HL-60/S4 (cell line): ENCODE measurements at regions not wholly inside any gene's neighbourhood (a gene's known extent, or its start where the extent isn't known, plus 50 kb on each side); places are given as distances from the start of the nearest gene placed in this dataset.

Experiments
- in situ Hi-C: fragments of 300-500 bp; cut with MboI; formaldehyde crosslinking; loops from 2 replicates; pipeline ENCODE4 v1.14.3; 2022; ENCODE audit warnings: low sequenced_read_pairs

- in situ Hi-C loops, result no loop called here
These were observed 86.4 kb downstream of the ADRB2 start for GRCh38 chr5:148912714-148913398.

GRCh38 chr5:148913493-148913892 lies 87.1 kb downstream of the ADRB2 start:
- in situ Hi-C loops, result no loop called here

GRCh38 chr5:148913985-148914431 lies 87.6 kb downstream of the ADRB2 start:
- in situ Hi-C loops, result no loop called here

- in situ Hi-C loops, result no loop called here
These were observed 88.9 kb downstream of the ADRB2 start for GRCh38 chr5:148915224-148915817.

GRCh38 chr5:148920646-148921288 lies 94.4 kb downstream of the ADRB2 start:
- in situ Hi-C loops, result no loop called here

- in situ Hi-C loops, result no loop called here
These were observed 94.9 kb downstream of the ADRB2 start for GRCh38 chr5:148921350-148921749.

- in situ Hi-C loops, result no loop called here
These were observed 96.2 kb downstream of the ADRB2 start for GRCh38 chr5:148922606-148923005.

- in situ Hi-C loops, result no loop called here
These were observed 96.6 kb downstream of the ADRB2 start for GRCh38 chr5:148923023-148923422.

- in situ Hi-C loops, result no loop called here
These were observed 98.4 kb downstream of the ADRB2 start for GRCh38 chr5:148924817-148925216.

GRCh38 chr5:148926207-148926606 lies 99.8 kb downstream of the ADRB2 start:
- in situ Hi-C loops, result no loop called here

- in situ Hi-C loops, result no loop called here
These were observed 101.0 kb downstream of the ADRB2 start for GRCh38 chr5:148927307-148927946.

GRCh38 chr5:148928141-148928540 lies 101.7 kb downstream of the ADRB2 start:
- in situ Hi-C loops, result no loop called here

GRCh38 chr5:148931453-148932057 lies 105.1 kb downstream of the ADRB2 start:
- in situ Hi-C loops, result no loop called here

- in situ Hi-C loops, result no loop called here
These were observed 106.0 kb downstream of the ADRB2 start for GRCh38 chr5:148932355-148932935.

- in situ Hi-C loops, result no loop called here
These were observed 107.6 kb downstream of the ADRB2 start for GRCh38 chr5:148933903-148934432.

- in situ Hi-C loops, result no loop called here
These were observed 108.5 kb downstream of the ADRB2 start for GRCh38 chr5:148934895-148935400.

- in situ Hi-C loops, result no loop called here
These were observed 110.8 kb downstream of the ADRB2 start for GRCh38 chr5:148937239-148937638.

GRCh38 chr5:148937830-148938521 lies 111.6 kb downstream of the ADRB2 start:
- in situ Hi-C loops, result no loop called here

GRCh38 chr5:148938522-148938882 lies 112.1 kb downstream of the ADRB2 start:
- in situ Hi-C loops, result no loop called here

- in situ Hi-C loops, result no loop called here
These were observed 113.3 kb downstream of the ADRB2 start for GRCh38 chr5:148939676-148940075.
